ENCODE measurements at regions not wholly inside any gene's neighbourhood (a gene's known extent, or its start where the extent isn't known, plus 50 kb on each side); places are given as distances from the start of the nearest gene placed in this dataset.

DNA sequence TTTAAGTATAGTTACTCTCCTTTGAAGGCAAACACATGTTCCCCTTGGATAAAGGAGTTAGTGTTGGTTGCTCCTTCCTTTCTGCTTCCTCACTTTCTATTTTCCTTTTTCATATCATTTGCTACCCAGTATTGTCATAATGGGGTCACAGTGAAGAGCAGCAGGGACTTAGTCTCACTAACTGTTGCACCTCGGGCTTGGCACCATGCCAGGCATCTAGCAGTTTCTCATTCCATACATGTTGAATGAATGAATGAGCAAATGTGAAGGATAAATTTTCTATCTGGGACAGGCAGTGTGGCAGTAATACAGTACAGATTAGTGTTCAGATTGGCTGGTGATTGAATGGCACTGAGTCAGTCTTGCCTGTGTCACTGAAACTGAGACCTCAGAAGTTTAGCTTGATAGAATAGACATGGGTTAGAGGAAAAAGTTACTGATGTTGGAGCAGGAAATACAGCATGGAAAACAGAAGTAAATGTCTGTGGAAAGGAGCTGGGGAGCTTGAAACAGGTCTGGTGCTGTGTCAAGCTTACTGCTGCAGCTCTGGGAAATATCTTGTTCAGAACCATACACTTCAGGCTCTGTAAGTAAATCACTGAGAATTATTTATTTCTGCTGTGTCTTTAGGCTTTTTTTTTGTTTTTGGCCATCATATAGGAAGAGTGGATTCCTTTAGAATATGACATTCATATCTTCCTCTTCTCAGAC is 55.8 kb upstream of the PITX2 start:
- no peaks in the 10 kb centered on the region for H3K4me1 Mint-ChIP-seq
- no peak overlapping the region for H3K4me3 Mint-ChIP-seq
- no peak overlapping the region for H3K27ac Mint-ChIP-seq
- POLR2A ChIA-PET: no interaction called here
- H3K27me3 Mint-ChIP-seq: peaks cover 22% of the 10 kb centered on the region
- TF ChIP-seq, protein P1, sequence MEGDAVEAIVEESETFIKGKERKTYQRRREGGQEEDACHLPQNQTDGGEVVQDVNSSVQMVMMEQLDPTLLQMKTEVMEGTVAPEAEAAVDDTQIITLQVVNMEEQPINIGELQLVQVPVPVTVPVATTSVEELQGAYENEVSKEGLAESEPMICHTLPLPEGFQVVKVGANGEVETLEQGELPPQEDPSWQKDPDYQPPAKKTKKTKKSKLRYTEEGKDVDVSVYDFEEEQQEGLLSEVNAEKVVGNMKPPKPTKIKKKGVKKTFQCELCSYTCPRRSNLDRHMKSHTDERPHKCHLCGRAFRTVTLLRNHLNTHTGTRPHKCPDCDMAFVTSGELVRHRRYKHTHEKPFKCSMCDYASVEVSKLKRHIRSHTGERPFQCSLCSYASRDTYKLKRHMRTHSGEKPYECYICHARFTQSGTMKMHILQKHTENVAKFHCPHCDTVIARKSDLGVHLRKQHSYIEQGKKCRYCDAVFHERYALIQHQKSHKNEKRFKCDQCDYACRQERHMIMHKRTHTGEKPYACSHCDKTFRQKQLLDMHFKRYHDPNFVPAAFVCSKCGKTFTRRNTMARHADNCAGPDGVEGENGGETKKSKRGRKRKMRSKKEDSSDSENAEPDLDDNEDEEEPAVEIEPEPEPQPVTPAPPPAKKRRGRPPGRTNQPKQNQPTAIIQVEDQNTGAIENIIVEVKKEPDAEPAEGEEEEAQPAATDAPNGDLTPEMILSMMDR (IDR thresholded peaks at IDR 0.05): no peak
- no peak for TF ChIP-seq EZH2 (IDR thresholded peaks at IDR 0.05; ENCODE audit: borderline replicate concordance, insufficient read depth, low read depth, low read length, poor library complexity, severe bottlenecking)
- H3K27ac ChIP-seq (ENCODE audit: low read length in 2 of 2): no peak overlapping the region
- H3K36me3 ChIP-seq (replicated peaks in 1 of 2; ENCODE audit: control extremely low read depth in 1 of 2, control insufficient read depth in 1 of 2, extremely low read depth in 1 of 2, insufficient read depth in 2 of 2, low read length in 1 of 2): no peaks in the 10 kb centered on the region
- H4K20me1 ChIP-seq (ENCODE audit: control insufficient read depth, insufficient read depth, low read length, poor library complexity, severe bottlenecking): no peaks in the 10 kb centered on the region
- H3K79me2 ChIP-seq (ENCODE audit: control insufficient read depth, insufficient read depth, low read length): no peaks in the 10 kb centered on the region
- H2AFZ ChIP-seq (ENCODE audit: insufficient read depth, low read depth, low read length, poor library complexity, severe bottlenecking): no peak overlapping the region
- H3K9me3 ChIP-seq (ENCODE audit: control extremely low read depth in 1 of 3, control insufficient read depth in 2 of 3, insufficient read depth in 1 of 3, low read length in 2 of 3): peaks cover 0 to 1% (median 0%) of the 10 kb centered on the region in 3 donors
- H3K4me2 ChIP-seq (replicated peaks; ENCODE audit: low read depth, low read length, poor library complexity, severe bottlenecking): no peak overlapping the region
- CTCF ChIA-PET: no interaction called here
- WGBS (ENCODE audit: insufficient coverage): no CpG with 5 or more reads among the region's 1 CpG
- H3K9ac ChIP-seq (ENCODE audit: low read length): no peak overlapping the region
- intact Hi-C loops (cut with micrococcal nuclease): no loop called here
- H3K4me1 ChIP-seq (ENCODE audit: control insufficient read depth in 2 of 2, insufficient read depth in 2 of 2, low read length in 2 of 2): no peaks in the 10 kb centered on the region
- H3K4me3 ChIP-seq (ENCODE audit: control extremely low read depth in 1 of 5, extremely low read depth in 1 of 5, insufficient read depth in 1 of 5, low read depth in 2 of 5, low read length in 4 of 5): no peak overlapping the region
- ATAC-seq (ENCODE audit: low read depth): no peak
- H3K27me3 ChIP-seq (replicated peaks in 1 of 4; ENCODE audit: control extremely low read depth in 1 of 4, control insufficient read depth in 3 of 4, insufficient read depth in 4 of 4, low read length in 3 of 4): no peaks in the 10 kb centered on the region
- H3K9me3 Mint-ChIP-seq (ENCODE audit: insufficient read depth): no peaks in the 10 kb centered on the region
- no peak for DNase-seq

DNA sequence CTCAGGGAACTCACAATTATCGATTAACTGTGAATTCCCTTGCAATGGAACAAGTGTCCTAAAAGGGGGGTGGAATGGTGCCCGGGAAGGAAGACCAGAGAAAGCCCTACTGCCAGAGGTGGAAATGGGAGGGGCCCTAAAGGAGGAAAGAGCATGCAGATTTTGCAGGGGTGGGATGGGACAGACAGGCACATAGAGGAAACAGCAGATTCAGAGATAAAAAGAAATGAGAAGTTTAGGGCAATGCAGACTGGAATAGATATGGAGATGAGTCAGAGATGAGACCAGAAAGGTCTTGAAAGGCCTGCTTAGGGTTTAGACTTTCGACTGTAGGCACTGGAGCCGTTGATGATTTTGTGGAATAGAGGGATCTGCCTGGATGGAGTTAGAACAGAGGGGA is 57.4 kb upstream of the PITX2 start:
- ATAC-seq (ENCODE audit: low read depth): no peak
- POLR2A ChIA-PET: no interaction called here
- no peaks in the 10 kb centered on the region for H3K4me1 ChIP-seq (ENCODE audit: control insufficient read depth in 2 of 2, insufficient read depth in 2 of 2, low read length in 2 of 2)

More for the DNA sequence above, 57.4 kb upstream of the PITX2 start:
- Histone ChIP-seq H3K9me3 (ENCODE audit: control extremely low read depth in 1 of 3, control insufficient read depth in 2 of 3, insufficient read depth in 1 of 3, low read length in 2 of 3) (peaks cover 0 to 1% (median 0%) of the 10 kb centered on the region in 3 donors), H3K9ac (ENCODE audit: low read length) (no peak overlapping the region), H4K20me1 (ENCODE audit: control insufficient read depth, insufficient read depth, low read length, poor library complexity, severe bottlenecking) (no peaks in the 10 kb centered on the region), H3K79me2 (ENCODE audit: control insufficient read depth, insufficient read depth, low read length) (no peaks in the 10 kb centered on the region), H2AFZ (ENCODE audit: insufficient read depth, low read depth, low read length, poor library complexity, severe bottlenecking) (no peak overlapping the region), H3K36me3 (replicated peaks in 1 of 2; ENCODE audit: control extremely low read depth in 1 of 2, control insufficient read depth in 1 of 2, extremely low read depth in 1 of 2, insufficient read depth in 2 of 2, low read length in 1 of 2) (no peaks in the 10 kb centered on the region), H3K27me3 (replicated peaks in 1 of 4; ENCODE audit: control extremely low read depth in 1 of 4, control insufficient read depth in 3 of 4, insufficient read depth in 4 of 4, low read length in 3 of 4) (no peaks in the 10 kb centered on the region), H3K27ac (ENCODE audit: low read length in 2 of 2) (no peak overlapping the region), H3K4me3 (ENCODE audit: control extremely low read depth in 1 of 5, extremely low read depth in 1 of 5, insufficient read depth in 1 of 5, low read depth in 2 of 5, low read length in 4 of 5) (no peak overlapping the region), H3K4me2 (replicated peaks; ENCODE audit: low read depth, low read length, poor library complexity, severe bottlenecking) (no peak overlapping the region)
- intact Hi-C loops (cut with micrococcal nuclease): no loop called here
- 56% methylated on average over 3 of the region's 4 CpGs for WGBS (ENCODE audit: insufficient coverage)
- TF ChIP-seq EZH2 (IDR thresholded peaks at IDR 0.05; ENCODE audit: borderline replicate concordance, insufficient read depth, low read depth, low read length, poor library complexity, severe bottlenecking): no peak
- TF ChIP-seq, protein P1 (IDR thresholded peaks at IDR 0.05): no peak
- H3K27me3 Mint-ChIP-seq: peaks cover 23% of the 10 kb centered on the region
- DNase-seq: no peak
- CTCF ChIA-PET: no interaction called here
- H3K4me1 Mint-ChIP-seq: no peaks in the 10 kb centered on the region
- H3K4me3 Mint-ChIP-seq: no peak overlapping the region
- H3K27ac Mint-ChIP-seq: no peak overlapping the region
- no peaks in the 10 kb centered on the region for H3K9me3 Mint-ChIP-seq (ENCODE audit: insufficient read depth)

Measured in B cell (primary cell).